ENCODE measurements at regions not wholly inside any gene's neighbourhood (a gene's known extent, or its start where the extent isn't known, plus 50 kb on each side); places are given as distances from the start of the nearest gene placed in this dataset.

- H3K4me1 ChIP-seq = no peaks in the 10 kb centered on the region
- H3K36me3 ChIP-seq = no peaks in the 10 kb centered on the region
- no peak overlapping the region for H3K27ac ChIP-seq
- DNase-seq = no peak
- no peak overlapping the region for H3K4me3 ChIP-seq
- TF ChIP-seq POLR2A (IDR thresholded peaks at IDR 0.05) (no peak), CTCF (IDR thresholded peaks at IDR 0.05) (no peak)
- no peaks in the 10 kb centered on the region for H3K27me3 ChIP-seq
- no peaks in the 10 kb centered on the region for H3K9me3 ChIP-seq
Observed at GRCh38 chr11:92787638-92788037, 181.8 kb upstream of the MTNR1B start.

DNA sequence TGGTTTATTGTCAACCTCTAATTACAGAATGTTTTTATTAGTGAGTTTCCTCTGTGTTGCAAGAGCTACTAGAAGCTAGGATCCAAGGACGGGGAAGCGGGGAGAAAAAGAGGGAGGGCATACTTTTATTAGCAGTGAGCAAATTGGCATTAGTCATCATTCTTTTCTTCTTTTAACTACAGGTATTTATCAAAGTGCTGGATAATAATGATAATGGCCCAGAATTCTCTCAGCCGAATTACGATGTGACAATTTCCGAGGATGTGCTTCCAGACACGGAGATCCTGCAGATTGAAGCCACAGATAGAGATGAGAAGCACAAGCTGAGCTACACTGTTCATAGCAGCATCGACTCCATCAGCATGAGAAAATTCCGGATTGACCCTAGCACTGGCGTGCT, 179.7 kb upstream of the MTNR1B start:
- no peak for TF ChIP-seq CTCF (IDR thresholded peaks at IDR 0.05)
- TF ChIP-seq POLR2A (IDR thresholded peaks at IDR 0.05) = no peak
- no peaks in the 10 kb centered on the region for H3K9me3 ChIP-seq
- DNase-seq = no peak
- H3K4me1 ChIP-seq = no peaks in the 10 kb centered on the region
- no peak overlapping the region for H3K4me3 ChIP-seq
- H3K27ac ChIP-seq = no peak overlapping the region
- H3K27me3 ChIP-seq = no peaks in the 10 kb centered on the region
- no peaks in the 10 kb centered on the region for H3K36me3 ChIP-seq

DNA sequence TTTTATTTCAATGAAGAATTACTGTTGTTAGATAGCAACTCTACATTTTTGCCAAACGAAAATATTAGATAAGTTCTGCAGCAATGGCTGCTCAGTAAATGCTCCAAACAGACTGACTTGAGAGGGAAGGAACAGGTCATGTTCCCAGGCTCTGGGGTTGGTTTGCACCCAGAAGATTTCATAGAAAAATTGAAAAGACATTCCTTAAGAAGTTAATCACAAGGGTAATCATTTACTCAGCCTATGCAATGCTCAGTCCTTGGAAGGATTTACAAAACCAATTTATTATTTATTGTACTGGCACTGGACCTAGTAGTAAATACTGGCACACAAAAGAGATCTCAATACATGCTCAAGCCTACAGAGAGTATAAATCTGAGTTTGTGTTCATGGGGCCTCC, 179.1 kb upstream of the MTNR1B start:
- H3K4me1 ChIP-seq = no peaks in the 10 kb centered on the region
- DNase-seq = no peak
- no peak overlapping the region for H3K27ac ChIP-seq
- no peaks in the 10 kb centered on the region for H3K36me3 ChIP-seq
- no peaks in the 10 kb centered on the region for H3K27me3 ChIP-seq
- no peak overlapping the region for H3K4me3 ChIP-seq
- H3K9me3 ChIP-seq = no peaks in the 10 kb centered on the region
- TF ChIP-seq POLR2A (IDR thresholded peaks at IDR 0.05) (no peak), CTCF (IDR thresholded peaks at IDR 0.05) (no peak)

GRCh38 chr11:92790926-92791616, 178.4 kb upstream of the MTNR1B start:
- no peak overlapping the region for H3K27ac ChIP-seq
- H3K27me3 ChIP-seq = no peaks in the 10 kb centered on the region
- no peak overlapping the region for H3K4me3 ChIP-seq
- no peaks in the 10 kb centered on the region for H3K9me3 ChIP-seq
- no peak for TF ChIP-seq CTCF (IDR thresholded peaks at IDR 0.05)
- no peak for TF ChIP-seq POLR2A (IDR thresholded peaks at IDR 0.05)
- H3K4me1 ChIP-seq = no peaks in the 10 kb centered on the region
- no peaks in the 10 kb centered on the region for H3K36me3 ChIP-seq
- DNase-seq = no peak

- Histone ChIP-seq H3K27me3 (no peaks in the 10 kb centered on the region), H3K27ac (no peak overlapping the region), H3K4me1 (no peaks in the 10 kb centered on the region), H3K4me3 (no peak overlapping the region), H3K9me3 (no peaks in the 10 kb centered on the region), H3K36me3 (no peaks in the 10 kb centered on the region)
- TF ChIP-seq POLR2A (IDR thresholded peaks at IDR 0.05) (no peak), CTCF (IDR thresholded peaks at IDR 0.05) (no peak)
- no peak for DNase-seq
Observed at GRCh38 chr11:92791886-92792285, 177.6 kb upstream of the MTNR1B start.

GRCh38 chr11:92793189-92793588, 176.3 kb upstream of the MTNR1B start:
- no peaks in the 10 kb centered on the region for H3K4me1 ChIP-seq
- H3K36me3 ChIP-seq = no peaks in the 10 kb centered on the region
- no peak overlapping the region for H3K4me3 ChIP-seq
- no peak overlapping the region for H3K27ac ChIP-seq
- TF ChIP-seq CTCF (IDR thresholded peaks at IDR 0.05) (no peak), POLR2A (IDR thresholded peaks at IDR 0.05) (no peak)
- DNase-seq = no peak
- H3K9me3 ChIP-seq = no peaks in the 10 kb centered on the region
- H3K27me3 ChIP-seq = no peaks in the 10 kb centered on the region

All from Peyer's patch (tissue), 4 donors.